ENCODE measurements at regions not wholly inside any gene's neighbourhood (a gene's known extent, or its start where the extent isn't known, plus 50 kb on each side); places are given as distances from the start of the nearest gene placed in this dataset.

GRCh38 chr2:16494836-16495508 is 170.7 kb downstream of the CYRIA start:
- H3K4me1 Mint-ChIP-seq (ENCODE audit: low read depth) = no peaks in the 10 kb centered on the region
- CTCF ChIA-PET = interaction anchor here (0.9 kb wide), 1 partner anchor 114 kb away, joined by 3 read pairs; no protein-coding TSS in a partner anchor

GRCh38 chr2:16493788-16494187 is 171.8 kb downstream of the CYRIA start:
- Mint-ChIP-seq H3K4me3 (no peak overlapping the region), H3K27ac (no peak overlapping the region), H3K4me1 (ENCODE audit: low read depth) (no peaks in the 10 kb centered on the region), H3K9me3 (no peaks in the 10 kb centered on the region), H3K27me3 (ENCODE audit: low read depth) (peaks cover 19% of the 10 kb centered on the region), H3K36me3 (ENCODE audit: low read depth) (no peaks in the 10 kb centered on the region)
- CTCF ChIA-PET = no interaction called here
- DNase-seq = no peak
- intact Hi-C loops (cut with micrococcal nuclease) = no loop called here

More at GRCh38 chr2:16494836-16495508, 170.7 kb downstream of the CYRIA start:
- intact Hi-C loops (cut with micrococcal nuclease) = no loop called here
- Mint-ChIP-seq H3K36me3 (ENCODE audit: low read depth) (no peaks in the 10 kb centered on the region), H3K4me3 (no peak overlapping the region), H3K9me3 (no peaks in the 10 kb centered on the region), H3K27ac (no peak overlapping the region), H3K27me3 (ENCODE audit: low read depth) (peaks cover 15% of the 10 kb centered on the region)
- no peak for DNase-seq

GRCh38 chr2:16487686-16488085 is 177.9 kb downstream of the CYRIA start:
- intact Hi-C loops (cut with micrococcal nuclease) = loop anchor here (5.0 kb wide), 2 partner anchors 545 to 850 kb away; partner anchors contain the start of gene MYCN
- Mint-ChIP-seq H3K27me3 (ENCODE audit: low read depth) (peaks cover 19% of the 10 kb centered on the region), H3K4me1 (ENCODE audit: low read depth) (no peaks in the 10 kb centered on the region)

GRCh38 chr2:16485251-16485650 is 180.4 kb downstream of the CYRIA start:
- H3K27ac Mint-ChIP-seq = no peak overlapping the region
- intact Hi-C loops (cut with micrococcal nuclease) = loop anchor here (5.0 kb wide), 2 partner anchors 543 to 848 kb away; partner anchors contain the start of gene MYCN
- H3K9me3 Mint-ChIP-seq = no peaks in the 10 kb centered on the region
- no peak overlapping the region for H3K4me3 Mint-ChIP-seq
- no peak for DNase-seq
- H3K4me1 Mint-ChIP-seq (ENCODE audit: low read depth) = no peaks in the 10 kb centered on the region
- CTCF ChIA-PET = no interaction called here
- no peaks in the 10 kb centered on the region for H3K36me3 Mint-ChIP-seq (ENCODE audit: low read depth)
- peaks cover 25% of the 10 kb centered on the region for H3K27me3 Mint-ChIP-seq (ENCODE audit: low read depth)

More at GRCh38 chr2:16487686-16488085, 177.9 kb downstream of the CYRIA start:
- no peaks in the 10 kb centered on the region for H3K36me3 Mint-ChIP-seq (ENCODE audit: low read depth)
- H3K9me3 Mint-ChIP-seq = no peaks in the 10 kb centered on the region
- no peak for DNase-seq
- no peak overlapping the region for H3K27ac Mint-ChIP-seq
- CTCF ChIA-PET = interaction anchor here (1.5 kb wide), 1 partner anchor 548 kb away, joined by 5 read pairs; the partner anchor contains the start of gene MYCN
- H3K4me3 Mint-ChIP-seq = no peak overlapping the region

GRCh38 chr2:16482460-16482859 is 183.2 kb downstream of the CYRIA start:
- no peaks in the 10 kb centered on the region for H3K36me3 Mint-ChIP-seq (ENCODE audit: low read depth)
- no peak overlapping the region for H3K27ac Mint-ChIP-seq
- no peak for DNase-seq
- no peaks in the 10 kb centered on the region for H3K4me1 Mint-ChIP-seq (ENCODE audit: low read depth)
- peaks cover 27% of the 10 kb centered on the region for H3K27me3 Mint-ChIP-seq (ENCODE audit: low read depth)
- no peak overlapping the region for H3K4me3 Mint-ChIP-seq
- no peaks in the 10 kb centered on the region for H3K9me3 Mint-ChIP-seq
- CTCF ChIA-PET = no interaction called here
- intact Hi-C loops (cut with micrococcal nuclease) = no loop called here

- CTCF ChIA-PET = no interaction called here
- Mint-ChIP-seq H3K9me3 (no peaks in the 10 kb centered on the region), H3K27ac (no peak overlapping the region), H3K27me3 (ENCODE audit: low read depth) (peaks cover 27% of the 10 kb centered on the region), H3K36me3 (ENCODE audit: low read depth) (no peaks in the 10 kb centered on the region), H3K4me1 (ENCODE audit: low read depth) (no peaks in the 10 kb centered on the region), H3K4me3 (no peak overlapping the region)
- DNase-seq = no peak
- intact Hi-C loops (cut with micrococcal nuclease) = no loop called here
Measured at GRCh38 chr2:16481351-16481750, 184.3 kb downstream of the CYRIA start.

- CTCF ChIA-PET = no interaction called here
- no peaks in the 10 kb centered on the region for H3K4me1 Mint-ChIP-seq (ENCODE audit: low read depth)
- H3K4me3 Mint-ChIP-seq = no peak overlapping the region
- H3K27me3 Mint-ChIP-seq (ENCODE audit: low read depth) = peaks cover 24% of the 10 kb centered on the region
- intact Hi-C loops (cut with micrococcal nuclease) = no loop called here
- no peak overlapping the region for H3K27ac Mint-ChIP-seq
- H3K9me3 Mint-ChIP-seq = no peaks in the 10 kb centered on the region
- H3K36me3 Mint-ChIP-seq (ENCODE audit: low read depth) = no peaks in the 10 kb centered on the region
- no peak for DNase-seq
Measured at GRCh38 chr2:16479721-16480120, 185.9 kb downstream of the CYRIA start.

- H3K36me3 Mint-ChIP-seq (ENCODE audit: low read depth) = no peaks in the 10 kb centered on the region
- DNase-seq = no peak
- CTCF ChIA-PET = interaction anchor here (0.6 to 1.0 kb wide), 2 partner anchors 131 to 195 kb away, joined by 3 to 9 read pairs; no protein-coding TSS in a partner anchor
- intact Hi-C loops (cut with micrococcal nuclease) = no loop called here
- H3K4me1 Mint-ChIP-seq (ENCODE audit: low read depth) = no peaks in the 10 kb centered on the region
- H3K9me3 Mint-ChIP-seq = no peaks in the 10 kb centered on the region
- H3K27ac Mint-ChIP-seq = no peak overlapping the region
- peaks cover 24% of the 10 kb centered on the region for H3K27me3 Mint-ChIP-seq (ENCODE audit: low read depth)
- no peak overlapping the region for H3K4me3 Mint-ChIP-seq
Measured at GRCh38 chr2:16478434-16479210, 187.0 kb downstream of the CYRIA start.

GRCh38 chr2:16477648-16478047 is 188.0 kb downstream of the CYRIA start:
- no peak for DNase-seq
- intact Hi-C loops (cut with micrococcal nuclease) = no loop called here
- peaks cover 22% of the 10 kb centered on the region for H3K27me3 Mint-ChIP-seq (ENCODE audit: low read depth)
- CTCF ChIA-PET = no interaction called here
- no peak overlapping the region for H3K27ac Mint-ChIP-seq
- no peaks in the 10 kb centered on the region for H3K9me3 Mint-ChIP-seq
- no peaks in the 10 kb centered on the region for H3K36me3 Mint-ChIP-seq (ENCODE audit: low read depth)
- no peaks in the 10 kb centered on the region for H3K4me1 Mint-ChIP-seq (ENCODE audit: low read depth)
- H3K4me3 Mint-ChIP-seq = no peak overlapping the region

GRCh38 chr2:16476866-16477265 is 188.8 kb downstream of the CYRIA start:
- Mint-ChIP-seq H3K4me3 (no peak overlapping the region), H3K36me3 (ENCODE audit: low read depth) (no peaks in the 10 kb centered on the region), H3K9me3 (no peaks in the 10 kb centered on the region), H3K4me1 (ENCODE audit: low read depth) (no peaks in the 10 kb centered on the region), H3K27me3 (ENCODE audit: low read depth) (peaks cover 18% of the 10 kb centered on the region), H3K27ac (no peak overlapping the region)
- no peak for DNase-seq
- CTCF ChIA-PET = no interaction called here
- intact Hi-C loops (cut with micrococcal nuclease) = no loop called here

GRCh38 chr2:16475986-16476567 is 189.6 kb downstream of the CYRIA start:
- Mint-ChIP-seq H3K27ac (no peak overlapping the region), H3K27me3 (ENCODE audit: low read depth) (peaks cover 12% of the 10 kb centered on the region), H3K9me3 (no peaks in the 10 kb centered on the region), H3K4me3 (no peak overlapping the region), H3K36me3 (ENCODE audit: low read depth) (no peaks in the 10 kb centered on the region), H3K4me1 (ENCODE audit: low read depth) (no peaks in the 10 kb centered on the region)
- no peak for DNase-seq
- intact Hi-C loops (cut with micrococcal nuclease) = no loop called here
- CTCF ChIA-PET = no interaction called here

- Mint-ChIP-seq H3K36me3 (ENCODE audit: low read depth) (no peaks in the 10 kb centered on the region), H3K4me1 (ENCODE audit: low read depth) (no peaks in the 10 kb centered on the region), H3K4me3 (no peak overlapping the region), H3K9me3 (no peaks in the 10 kb centered on the region), H3K27ac (no peak overlapping the region), H3K27me3 (ENCODE audit: low read depth) (peaks cover 8% of the 10 kb centered on the region)
- no peak for DNase-seq
- CTCF ChIA-PET = no interaction called here
- intact Hi-C loops (cut with micrococcal nuclease) = no loop called here
Measured at GRCh38 chr2:16475586-16475985, 190.0 kb downstream of the CYRIA start.

Data from activated naive CD4-positive, alpha-beta T cell treated with anti-CD3 and anti-CD28 coated beads for 36 hours (primary cell).